ENCODE measurements at regions not wholly inside any gene's neighbourhood (a gene's known extent, or its start where the extent isn't known, plus 50 kb on each side); places are given as distances from the start of the nearest gene placed in this dataset.
A peak's percentile ranks its signal among the peaks of the same experiment; 100 is the strongest.
"Not testable (repeated sequence)": the region's sequence is repeated elsewhere in the genome, so short reads cannot be mapped to it uniquely, and the experiment has no call there.

GRCh38 chr9:90174346-90174745, 468.3 kb downstream of the DIRAS2 start:
- H3K4me1 ChIP-seq (ENCODE audit: low read length): peaks cover 27% of the 10 kb centered on the region

GRCh38 chr9:90175257-90175656, 467.4 kb downstream of the DIRAS2 start:
- Histone ChIP-seq H4K20me1 (ENCODE audit: insufficient read depth, low read depth, low read length) (no peaks in the 10 kb centered on the region), H3K9me2 (replicated peaks; ENCODE audit: insufficient read depth, low read length) (no peaks in the 10 kb centered on the region), H3K36me3 (ENCODE audit: insufficient read depth, low read length) (no peaks in the 10 kb centered on the region), H3K9ac (ENCODE audit: low read length) (no peak overlapping the region), H3K27me3 (ENCODE audit: low read length) (no peaks in the 10 kb centered on the region), H3K4me3 (ENCODE audit: low read length) (no peak overlapping the region), H2AFZ (ENCODE audit: low read length) (no peak overlapping the region), H3K4me2 (ENCODE audit: low read depth, low read length, poor library complexity, severe bottlenecking) (no peak overlapping the region), H3K79me2 (ENCODE audit: low read length) (no peaks in the 10 kb centered on the region), H3K27ac (ENCODE audit: low read length) (no peak overlapping the region), H3K9me3 (ENCODE audit: low read length) (no peaks in the 10 kb centered on the region), H3K4me1 (ENCODE audit: low read length) (peaks cover 31% of the 10 kb centered on the region)
- no peak for DNase-seq

More at GRCh38 chr9:90174346-90174745, 468.3 kb downstream of the DIRAS2 start:
- H3K27ac ChIP-seq (ENCODE audit: low read length); H3K4me3 ChIP-seq (ENCODE audit: low read length); H4K20me1 ChIP-seq (ENCODE audit: insufficient read depth, low read depth, low read length); DNase-seq; H3K79me2 ChIP-seq (ENCODE audit: low read length); H3K9me3 ChIP-seq (ENCODE audit: low read length); H3K36me3 ChIP-seq (ENCODE audit: insufficient read depth, low read length); H2AFZ ChIP-seq (ENCODE audit: low read length); H3K27me3 ChIP-seq (ENCODE audit: low read length); H3K9ac ChIP-seq (ENCODE audit: low read length); H3K9me2 ChIP-seq (replicated peaks; ENCODE audit: insufficient read depth, low read length); H3K4me2 ChIP-seq (ENCODE audit: low read depth, low read length, poor library complexity, severe bottlenecking): not testable (repeated sequence)

- Histone ChIP-seq H3K27ac (ENCODE audit: low read length) (no peak overlapping the region), H3K9ac (ENCODE audit: low read length) (no peak overlapping the region), H2AFZ (ENCODE audit: low read length) (no peak overlapping the region), H3K4me1 (ENCODE audit: low read length) (peaks cover 33% of the 10 kb centered on the region), H3K9me3 (ENCODE audit: low read length) (no peaks in the 10 kb centered on the region), H3K9me2 (replicated peaks; ENCODE audit: insufficient read depth, low read length) (no peaks in the 10 kb centered on the region), H3K79me2 (ENCODE audit: low read length) (no peaks in the 10 kb centered on the region), H3K27me3 (ENCODE audit: low read length) (no peaks in the 10 kb centered on the region), H4K20me1 (ENCODE audit: insufficient read depth, low read depth, low read length) (no peaks in the 10 kb centered on the region), H3K4me3 (ENCODE audit: low read length) (no peak overlapping the region), H3K4me2 (ENCODE audit: low read depth, low read length, poor library complexity, severe bottlenecking) (no peak overlapping the region), H3K36me3 (ENCODE audit: insufficient read depth, low read length) (no peaks in the 10 kb centered on the region)
- DNase-seq: no peak
Measured at GRCh38 chr9:90175865-90176264, 466.8 kb downstream of the DIRAS2 start.

- Histone ChIP-seq H3K27me3 (ENCODE audit: low read length) (no peaks in the 10 kb centered on the region), H4K20me1 (ENCODE audit: insufficient read depth, low read depth, low read length) (no peaks in the 10 kb centered on the region), H3K4me2 (ENCODE audit: low read depth, low read length, poor library complexity, severe bottlenecking) (no peak overlapping the region), H3K36me3 (ENCODE audit: insufficient read depth, low read length) (no peaks in the 10 kb centered on the region), H2AFZ (ENCODE audit: low read length) (no peak overlapping the region), H3K9ac (ENCODE audit: low read length) (no peak overlapping the region), H3K79me2 (ENCODE audit: low read length) (no peaks in the 10 kb centered on the region), H3K9me3 (ENCODE audit: low read length) (no peaks in the 10 kb centered on the region), H3K9me2 (replicated peaks; ENCODE audit: insufficient read depth, low read length) (no peaks in the 10 kb centered on the region), H3K4me1 (ENCODE audit: low read length) (peaks cover 41% of the 10 kb centered on the region), H3K27ac (ENCODE audit: low read length) (no peak overlapping the region), H3K4me3 (ENCODE audit: low read length) (no peak overlapping the region)
- DNase-seq: no peak
Measured at GRCh38 chr9:90176901-90177300, 465.7 kb downstream of the DIRAS2 start.

- no peaks in the 10 kb centered on the region for H4K20me1 ChIP-seq (ENCODE audit: insufficient read depth, low read depth, low read length)
- no peaks in the 10 kb centered on the region for H3K79me2 ChIP-seq (ENCODE audit: low read length)
- H3K9ac ChIP-seq (ENCODE audit: low read length): no peak overlapping the region
- no peaks in the 10 kb centered on the region for H3K36me3 ChIP-seq (ENCODE audit: insufficient read depth, low read length)
- no peaks in the 10 kb centered on the region for H3K9me3 ChIP-seq (ENCODE audit: low read length)
- no peak for DNase-seq
- no peak overlapping the region for H2AFZ ChIP-seq (ENCODE audit: low read length)
- H3K4me2 ChIP-seq (ENCODE audit: low read depth, low read length, poor library complexity, severe bottlenecking): no peak overlapping the region
- H3K27ac ChIP-seq (ENCODE audit: low read length): no peak overlapping the region
- peaks cover 41% of the 10 kb centered on the region for H3K4me1 ChIP-seq (ENCODE audit: low read length)
- no peaks in the 10 kb centered on the region for H3K9me2 ChIP-seq (replicated peaks; ENCODE audit: insufficient read depth, low read length)
- H3K4me3 ChIP-seq (ENCODE audit: low read length): no peak overlapping the region
- no peaks in the 10 kb centered on the region for H3K27me3 ChIP-seq (ENCODE audit: low read length)
Measured at GRCh38 chr9:90180381-90180780, 462.2 kb downstream of the DIRAS2 start.

GRCh38 chr9:90188656-90189055, 454.0 kb downstream of the DIRAS2 start:
- Histone ChIP-seq H3K9me2 (replicated peaks; ENCODE audit: insufficient read depth, low read length) (no peaks in the 10 kb centered on the region), H3K4me2 (ENCODE audit: low read depth, low read length, poor library complexity, severe bottlenecking) (peak overlapping the region; percentile 87), H3K9ac (ENCODE audit: low read length) (peak overlapping the region; percentile 57), H3K27me3 (ENCODE audit: low read length) (no peaks in the 10 kb centered on the region), H3K4me3 (ENCODE audit: low read length) (peak overlapping the region; percentile 52), H2AFZ (ENCODE audit: low read length) (peak overlapping the region; percentile 39; the same call in 1 of the 2 replicates), H3K9me3 (ENCODE audit: low read length) (no peaks in the 10 kb centered on the region), H3K4me1 (ENCODE audit: low read length) (peaks cover 40% of the 10 kb centered on the region), H4K20me1 (ENCODE audit: insufficient read depth, low read depth, low read length) (no peaks in the 10 kb centered on the region), H3K27ac (ENCODE audit: low read length) (peak overlapping the region; percentile 96), H3K36me3 (ENCODE audit: insufficient read depth, low read length) (no peaks in the 10 kb centered on the region), H3K79me2 (ENCODE audit: low read length) (no peaks in the 10 kb centered on the region)
- peak; percentile 75 for DNase-seq

GRCh38 chr9:90189306-90189705, 453.3 kb downstream of the DIRAS2 start:
- Histone ChIP-seq H3K27ac (ENCODE audit: low read length) (peak overlapping the region; percentile 96), H3K4me3 (ENCODE audit: low read length) (peak overlapping the region; percentile 52), H3K27me3 (ENCODE audit: low read length) (no peaks in the 10 kb centered on the region), H3K36me3 (ENCODE audit: insufficient read depth, low read length) (no peaks in the 10 kb centered on the region), H3K9me3 (ENCODE audit: low read length) (no peaks in the 10 kb centered on the region), H2AFZ (ENCODE audit: low read length) (peak overlapping the region; percentile 39; the same call in 1 of the 2 replicates), H4K20me1 (ENCODE audit: insufficient read depth, low read depth, low read length) (no peaks in the 10 kb centered on the region), H3K79me2 (ENCODE audit: low read length) (no peaks in the 10 kb centered on the region), H3K9me2 (replicated peaks; ENCODE audit: insufficient read depth, low read length) (no peaks in the 10 kb centered on the region), H3K4me1 (ENCODE audit: low read length) (peaks cover 40% of the 10 kb centered on the region), H3K9ac (ENCODE audit: low read length) (peak overlapping the region; percentile 57), H3K4me2 (ENCODE audit: low read depth, low read length, poor library complexity, severe bottlenecking) (peak overlapping the region; percentile 87)
- DNase-seq: peak; percentile 92

GRCh38 chr9:90192465-90192864, 450.2 kb downstream of the DIRAS2 start:
- peaks cover 36% of the 10 kb centered on the region for H3K4me1 ChIP-seq (ENCODE audit: low read length)
- not testable (repeated sequence) for H3K4me3 ChIP-seq (ENCODE audit: low read length); H3K9ac ChIP-seq (ENCODE audit: low read length); H3K9me3 ChIP-seq (ENCODE audit: low read length); H3K27me3 ChIP-seq (ENCODE audit: low read length); H3K79me2 ChIP-seq (ENCODE audit: low read length); H3K4me2 ChIP-seq (ENCODE audit: low read depth, low read length, poor library complexity, severe bottlenecking); DNase-seq; H3K9me2 ChIP-seq (replicated peaks; ENCODE audit: insufficient read depth, low read length); H2AFZ ChIP-seq (ENCODE audit: low read length); H4K20me1 ChIP-seq (ENCODE audit: insufficient read depth, low read depth, low read length); H3K27ac ChIP-seq (ENCODE audit: low read length); H3K36me3 ChIP-seq (ENCODE audit: insufficient read depth, low read length)

- no peak overlapping the region for H3K9ac ChIP-seq (ENCODE audit: low read length)
- H3K79me2 ChIP-seq (ENCODE audit: low read length): no peaks in the 10 kb centered on the region
- no peak overlapping the region for H3K27ac ChIP-seq (ENCODE audit: low read length)
- no peaks in the 10 kb centered on the region for H3K9me2 ChIP-seq (replicated peaks; ENCODE audit: insufficient read depth, low read length)
- no peaks in the 10 kb centered on the region for H4K20me1 ChIP-seq (ENCODE audit: insufficient read depth, low read depth, low read length)
- H3K4me2 ChIP-seq (ENCODE audit: low read depth, low read length, poor library complexity, severe bottlenecking): no peak overlapping the region
- H3K36me3 ChIP-seq (ENCODE audit: insufficient read depth, low read length): no peaks in the 10 kb centered on the region
- peaks cover 16% of the 10 kb centered on the region for H3K4me1 ChIP-seq (ENCODE audit: low read length)
- no peak for DNase-seq
- H3K27me3 ChIP-seq (ENCODE audit: low read length): no peaks in the 10 kb centered on the region
- H3K9me3 ChIP-seq (ENCODE audit: low read length): no peaks in the 10 kb centered on the region; the same call in 1 of the 2 replicates
- no peak overlapping the region for H2AFZ ChIP-seq (ENCODE audit: low read length)
- H3K4me3 ChIP-seq (ENCODE audit: low read length): no peak overlapping the region
Measured at GRCh38 chr9:90198956-90199355, 443.7 kb downstream of the DIRAS2 start.

Measured in Karpas-422 (cell line).